GM12891 (cell line): ENCODE measurements at regions not wholly inside any gene's neighbourhood (a gene's known extent, or its start where the extent isn't known, plus 50 kb on each side); places are given as distances from the start of the nearest gene placed in this dataset.

Source experiments
- PAX5 ChIP-seq: IDR thresholded peaks from 2 replicates; pipeline ENCODE4 v1.6.1; 2011; ENCODE audit warnings: low read length, moderate library complexity, mild to moderate bottlenecking; ENCODE audit not compliant: insufficient read depth, severe bottlenecking
- POLR2A ChIP-seq: IDR thresholded peaks from 2 replicates; pipeline ENCODE4 v1.6.1; 2011; ENCODE audit warnings: low read depth, low read length, control low read depth
- POLR2AphosphoS5 ChIP-seq: IDR thresholded peaks from 2 replicates; pipeline ENCODE4 v1.6.1; 2011; ENCODE audit warnings: low read depth, low read length, control low read depth
- POU2F2 ChIP-seq: IDR thresholded peaks from 2 replicates; pipeline ENCODE4 v1.6.1; 2011; ENCODE audit warnings: low read depth, mild to moderate bottlenecking, control low read depth, low read length, moderate library complexity
- SPI1 ChIP-seq: IDR thresholded peaks from 2 replicates; pipeline ENCODE4 v1.6.1; 2011; ENCODE audit warnings: low read depth, low read length, control low read depth
- TAF1 ChIP-seq: IDR thresholded peaks from 2 replicates; pipeline ENCODE4 v1.6.1; 2011; ENCODE audit warnings: low read depth, low read length, control low read depth

DNA sequence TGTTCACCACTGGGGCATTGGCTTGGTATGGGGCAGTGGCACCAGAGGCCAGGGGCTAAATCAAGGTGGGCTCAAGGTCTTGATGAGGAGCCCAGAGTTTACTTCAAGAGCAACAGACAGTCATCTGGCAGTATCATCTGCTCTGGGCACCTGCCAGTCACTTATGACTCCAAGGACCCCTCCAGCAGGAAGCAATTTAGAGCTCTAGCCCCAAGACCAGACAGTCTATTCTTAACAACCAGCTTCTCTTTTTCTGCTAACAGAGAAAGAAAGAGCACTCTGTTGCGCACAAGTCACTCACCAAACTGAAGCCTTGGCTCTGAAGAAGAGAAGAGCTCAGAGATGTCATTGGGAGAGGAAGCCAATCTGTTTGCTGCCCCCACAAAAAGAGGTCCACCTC lies 309.2 kb downstream of the HS3ST1 start:
- TF ChIP-seq POLR2AphosphoS5 = no peak
- no peak for TF ChIP-seq PAX5
- no peak for TF ChIP-seq TAF1
- TF ChIP-seq POLR2A = no peak
- no peak for TF ChIP-seq SPI1
- TF ChIP-seq POU2F2 = no peak
